CD4-positive, alpha-beta T cell (primary cell): ENCODE measurements at regions not wholly inside any gene's neighbourhood (a gene's known extent, or its start where the extent isn't known, plus 50 kb on each side); places are given as distances from the start of the nearest gene placed in this dataset.

ENCODE experiments used
- ATAC-seq: fragments of 200-7000 bp; cut with Tn5 transposase; one replicate; pipeline ENCODE4 v1.10.0; 2022; ENCODE audit warnings: mild to moderate bottlenecking; ENCODE audit not compliant: poor library complexity
- CTCF ChIA-PET: fragments of 350-600 bp; sonication (Branson Sonifier 250); formaldehyde crosslinking; loops from one replicate; lab custom pipeline; 2021; ENCODE audit warnings: antibody characterized with exemption, inconsistent platforms; lab: Charles Lee
- POLR2A ChIA-PET: fragments of 350-600 bp; sonication (Branson Sonifier 250); formaldehyde crosslinking; loops from one replicate; lab custom pipeline; 2021; ENCODE audit warnings: antibody characterized with exemption, inconsistent platforms; lab: Charles Lee
- DNase-seq, 14 experiments: peaks; one replicate each; pipeline ENCODE4 v3.0.0-alpha.2; 2013 to 2020; ENCODE audit warnings: mixed read lengths in 2 of 14
- H3K27ac ChIP-seq, 2 donors: one replicate each; pipeline versions ENCODE4 v1.5.1 to v1.7.0; 2013; ENCODE audit warnings: low read length in 2 of 2, low read depth in 1 of 2, mild to moderate bottlenecking in 1 of 2
- H3K27me3 ChIP-seq, 2 experiments: 1 replicate in 1 of 2; 2 replicates in 1 of 2; pipeline versions ENCODE4 v1.6.1 to v1.7.0; 2013; ENCODE audit warnings: low read length in 2 of 2, control low read depth in 1 of 2, mild to moderate bottlenecking in 1 of 2, moderate library complexity in 1 of 2; ENCODE audit not compliant: insufficient read depth in 2 of 2, control insufficient read depth in 1 of 2
- H3K36me3 ChIP-seq: one replicate; pipeline ENCODE4 v1.6.1; 2013; ENCODE audit warnings: low read length, control low read depth; ENCODE audit not compliant: insufficient read depth
- H3K4me1 ChIP-seq: one replicate; pipeline ENCODE4 v1.6.1; 2013; ENCODE audit warnings: low read length, control low read depth; ENCODE audit not compliant: insufficient read depth
- H3K4me3 ChIP-seq: one replicate; pipeline ENCODE4 v1.5.1; 2013; ENCODE audit warnings: mild to moderate bottlenecking, low read length, moderate library complexity
- H3K9me3 ChIP-seq, 2 experiments: 1 replicate in 1 of 2; 2 replicates in 1 of 2; pipeline versions ENCODE4 v1.6.1 to v1.7.0; 2013; ENCODE audit warnings: low read length in 2 of 2, mild to moderate bottlenecking in 2 of 2, control low read depth in 1 of 2, moderate library complexity in 1 of 2; ENCODE audit not compliant: control insufficient read depth in 1 of 2, insufficient read depth in 1 of 2
- H3K27ac Mint-ChIP-seq: one replicate; pipeline ENCODE4 v1.8.0; 2020; ENCODE audit warnings: mixed read lengths
- H3K27me3 Mint-ChIP-seq: one replicate; pipeline ENCODE4 v1.8.0; 2021; ENCODE audit warnings: mixed read lengths
- H3K36me3 Mint-ChIP-seq: one replicate; pipeline ENCODE4 v1.8.0; 2021; ENCODE audit warnings: low read depth, mixed read lengths
- H3K4me1 Mint-ChIP-seq: one replicate; pipeline ENCODE4 v1.8.0; 2021; ENCODE audit warnings: low read depth, mixed read lengths
- H3K4me3 Mint-ChIP-seq: one replicate; pipeline ENCODE4 v1.8.0; 2020; ENCODE audit warnings: mild to moderate bottlenecking, mixed read lengths
- H3K9me3 Mint-ChIP-seq: one replicate; pipeline ENCODE4 v1.8.0; 2020; ENCODE audit warnings: mixed read lengths
- intact Hi-C, 2 experiments: fragments of 100-400 bp; cut with DNase I in 1 of 2; cut with micrococcal nuclease in 1 of 2; formaldehyde crosslinking; loops; one replicate each; pipeline versions ENCODE4 v1.15.1 to v1.9.0; 2023 to 2025; cut with DNase I, micrococcal nuclease
- TF ChIP-seq, protein P1 (sequence below): fragments of 200-600 bp; IDR thresholded peaks from one replicate; pipeline ENCODE4 v1.8.0; 2022; ENCODE audit warnings: antibody characterized with exemption, mild to moderate bottlenecking

DNA sequence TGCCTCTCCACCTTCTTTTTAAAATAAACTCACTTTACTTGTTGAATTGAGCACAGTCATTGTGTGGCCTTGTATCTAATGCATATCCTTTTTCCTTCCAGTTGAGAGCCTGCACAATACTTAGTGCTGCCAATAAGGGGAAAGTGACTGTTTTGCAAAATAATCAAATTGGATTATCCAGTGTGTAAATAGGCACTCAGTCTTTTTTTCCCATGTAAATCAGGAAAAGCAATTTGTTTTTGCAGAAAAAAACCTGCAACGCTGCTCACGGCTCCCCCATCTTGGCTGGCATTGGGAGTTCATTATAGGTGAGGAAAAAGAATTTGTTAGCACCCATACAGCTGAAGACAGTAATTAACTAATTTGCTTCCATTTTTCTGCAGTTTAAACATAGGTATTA, 299.9 kb downstream of the CSNK1G3 start:
- no peaks in the 10 kb centered on the region for H3K27me3 Mint-ChIP-seq
- ChIA-PET POLR2A (no interaction called here), CTCF (no interaction called here)
- TF ChIP-seq, protein P1, sequence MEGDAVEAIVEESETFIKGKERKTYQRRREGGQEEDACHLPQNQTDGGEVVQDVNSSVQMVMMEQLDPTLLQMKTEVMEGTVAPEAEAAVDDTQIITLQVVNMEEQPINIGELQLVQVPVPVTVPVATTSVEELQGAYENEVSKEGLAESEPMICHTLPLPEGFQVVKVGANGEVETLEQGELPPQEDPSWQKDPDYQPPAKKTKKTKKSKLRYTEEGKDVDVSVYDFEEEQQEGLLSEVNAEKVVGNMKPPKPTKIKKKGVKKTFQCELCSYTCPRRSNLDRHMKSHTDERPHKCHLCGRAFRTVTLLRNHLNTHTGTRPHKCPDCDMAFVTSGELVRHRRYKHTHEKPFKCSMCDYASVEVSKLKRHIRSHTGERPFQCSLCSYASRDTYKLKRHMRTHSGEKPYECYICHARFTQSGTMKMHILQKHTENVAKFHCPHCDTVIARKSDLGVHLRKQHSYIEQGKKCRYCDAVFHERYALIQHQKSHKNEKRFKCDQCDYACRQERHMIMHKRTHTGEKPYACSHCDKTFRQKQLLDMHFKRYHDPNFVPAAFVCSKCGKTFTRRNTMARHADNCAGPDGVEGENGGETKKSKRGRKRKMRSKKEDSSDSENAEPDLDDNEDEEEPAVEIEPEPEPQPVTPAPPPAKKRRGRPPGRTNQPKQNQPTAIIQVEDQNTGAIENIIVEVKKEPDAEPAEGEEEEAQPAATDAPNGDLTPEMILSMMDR = no peak
- ATAC-seq (no peak), DNase-seq (no peak)
- Histone ChIP-seq H3K9me3 (no peaks in the 10 kb centered on the region), H3K36me3 (no peaks in the 10 kb centered on the region), H3K4me3 (no peak overlapping the region), H3K4me1 (no peaks in the 10 kb centered on the region), H3K27me3 (no peaks in the 10 kb centered on the region), H3K27ac (no peak overlapping the region)
- intact Hi-C loops = no loop called here
- H3K4me3 Mint-ChIP-seq = no peak overlapping the region
- no peaks in the 10 kb centered on the region for H3K4me1 Mint-ChIP-seq
- H3K27ac Mint-ChIP-seq = no peak overlapping the region
- no peaks in the 10 kb centered on the region for H3K36me3 Mint-ChIP-seq
- H3K9me3 Mint-ChIP-seq = no peaks in the 10 kb centered on the region

DNA sequence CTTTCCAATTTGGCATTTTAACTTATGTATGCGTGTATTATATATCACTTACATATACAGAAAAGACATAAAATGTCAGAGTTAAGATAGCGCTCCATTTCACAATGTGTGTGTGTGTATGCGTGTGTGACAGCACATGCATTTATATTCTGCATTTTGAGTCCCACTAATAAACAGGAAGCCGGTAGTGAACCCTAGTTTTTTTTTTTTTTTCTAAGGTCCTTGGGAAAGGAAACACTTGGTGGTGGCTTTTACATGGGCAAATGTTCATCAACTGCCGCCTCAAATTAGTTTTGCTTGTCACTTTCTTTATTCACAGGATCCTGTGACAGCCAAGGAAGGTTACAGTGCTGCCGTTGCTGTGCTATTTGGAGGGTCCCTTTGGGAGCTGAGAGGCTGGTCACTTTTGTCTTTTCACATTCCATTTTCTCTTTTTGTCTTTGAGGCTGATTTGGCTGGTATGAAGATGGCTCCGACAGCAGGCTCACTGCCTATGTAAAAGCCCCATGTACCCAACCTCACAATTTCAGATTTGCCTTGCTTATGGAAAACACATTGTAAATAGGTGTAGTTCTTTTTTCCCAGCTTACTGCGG, 298.9 kb downstream of the CSNK1G3 start:
- Mint-ChIP-seq H3K27ac (no peak overlapping the region), H3K9me3 (no peaks in the 10 kb centered on the region), H3K36me3 (no peaks in the 10 kb centered on the region), H3K27me3 (no peaks in the 10 kb centered on the region), H3K4me3 (no peak overlapping the region), H3K4me1 (no peaks in the 10 kb centered on the region)
- no peak for ATAC-seq
- ChIA-PET POLR2A (no interaction called here), CTCF (no interaction called here)
- Histone ChIP-seq H3K36me3 (no peaks in the 10 kb centered on the region), H3K4me3 (no peak overlapping the region), H3K27ac (no peak overlapping the region), H3K9me3 (no peaks in the 10 kb centered on the region), H3K4me1 (no peaks in the 10 kb centered on the region), H3K27me3 (no peaks in the 10 kb centered on the region)
- TF ChIP-seq, protein P1 = no peak
- no peak for DNase-seq
- intact Hi-C loops = no loop called here

DNA sequence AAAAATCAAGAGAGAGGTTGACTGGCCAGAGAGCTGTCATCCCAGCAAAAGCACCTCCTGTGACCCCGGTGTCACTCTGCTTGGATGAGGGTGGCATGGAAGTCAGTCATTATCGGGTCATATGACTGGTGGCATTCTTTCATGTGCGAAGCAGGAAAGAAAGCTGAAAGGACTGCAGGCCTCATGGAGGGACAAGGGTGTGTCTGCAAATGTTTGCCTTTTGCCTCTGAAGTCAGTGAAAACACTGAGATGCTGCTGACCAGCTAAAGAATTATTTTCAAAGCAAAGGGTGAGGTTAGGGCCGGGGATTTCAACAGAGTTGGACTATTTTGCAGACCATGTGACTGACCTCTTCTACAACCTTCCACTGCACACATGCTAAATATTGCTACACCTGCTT, 298.3 kb downstream of the CSNK1G3 start:
- H3K4me1 Mint-ChIP-seq = no peaks in the 10 kb centered on the region
- no peaks in the 10 kb centered on the region for H3K27me3 Mint-ChIP-seq
- intact Hi-C loops = no loop called here
- no peak overlapping the region for H3K4me3 Mint-ChIP-seq
- H3K27ac Mint-ChIP-seq = no peak overlapping the region
- ChIA-PET CTCF (no interaction called here), POLR2A (no interaction called here)
- DNase-seq (no peak), ATAC-seq (no peak)
- Histone ChIP-seq H3K36me3 (no peaks in the 10 kb centered on the region), H3K27me3 (no peaks in the 10 kb centered on the region), H3K27ac (no peak overlapping the region), H3K4me1 (no peaks in the 10 kb centered on the region), H3K9me3 (no peaks in the 10 kb centered on the region), H3K4me3 (no peak overlapping the region)
- H3K9me3 Mint-ChIP-seq = no peaks in the 10 kb centered on the region
- TF ChIP-seq, protein P1 = no peak
- H3K36me3 Mint-ChIP-seq = no peaks in the 10 kb centered on the region
